ENCODE measurements at regions not wholly inside any gene's neighbourhood (a gene's known extent, or its start where the extent isn't known, plus 50 kb on each side); places are given as distances from the start of the nearest gene placed in this dataset.
"Not testable (repeated sequence)": the region's sequence is repeated elsewhere in the genome, so short reads cannot be mapped to it uniquely, and the experiment has no call there.

DNA sequence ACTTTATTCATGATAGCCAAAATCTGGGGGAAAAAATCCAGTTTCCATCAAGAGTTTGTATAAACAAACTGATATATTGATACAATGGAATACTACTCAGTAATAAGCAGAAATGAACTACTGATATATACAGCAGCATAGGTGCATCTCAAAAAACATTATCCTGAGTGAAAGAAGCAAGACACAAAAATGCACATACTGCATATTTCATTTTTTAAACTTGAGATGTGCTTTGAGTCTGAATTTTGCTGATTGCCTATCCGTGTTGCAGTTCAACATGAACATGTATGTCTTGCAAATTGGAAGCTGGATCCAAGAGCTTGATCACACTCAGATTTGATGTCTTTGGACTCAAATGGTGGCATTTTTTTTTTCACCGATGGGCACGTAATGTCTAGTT, 132.4 kb downstream of the TSEN15 start:
- no peak for ATAC-seq (ENCODE audit: low read depth)
- CTCF ChIA-PET = no interaction called here
- no peak overlapping the region for H2AFZ ChIP-seq (replicated peaks; ENCODE audit: low read length, poor library complexity)
- H3K9me1 ChIP-seq (ENCODE audit: insufficient read depth, low read length) = no peaks in the 10 kb centered on the region
- no peak overlapping the region for H2AK5ac ChIP-seq (ENCODE audit: low read depth, low read length)
- H3K27ac ChIP-seq (ENCODE audit: insufficient read depth, low read length) = no peak overlapping the region
- BruUV-seq (replicated peaks) = no TSS peak
- H3K9me3 ChIP-seq (ENCODE audit: control insufficient read depth, insufficient read depth, low read length) = no peaks in the 10 kb centered on the region
- POLR2A ChIA-PET (ENCODE audit: unreplicated experiment) = no interaction called here
- H3K23ac ChIP-seq (ENCODE audit: low read depth, low read length) = no peak overlapping the region
- H3K14ac ChIP-seq (replicated peaks; ENCODE audit: low read depth, low read length) = no peak overlapping the region
- H2BK15ac ChIP-seq (ENCODE audit: low read depth, low read length) = no peak overlapping the region
- no peaks in the 10 kb centered on the region for H3K4me1 ChIP-seq (ENCODE audit: control insufficient read depth, insufficient read depth, low read length)
- dilution Hi-C loops (cut with HindIII; ENCODE audit: low sequenced_read_pairs, unreplicated experiment) (no loop called here), in situ Hi-C loops (cut with MboI; ENCODE audit: low sequenced_read_pairs) (no loop called here), intact Hi-C loops (cut with micrococcal nuclease) (no loop called here)
- no peak overlapping the region for H2AK9ac ChIP-seq (replicated peaks; ENCODE audit: low read depth, low read length, poor library complexity)
- no peak overlapping the region for H2BK5ac ChIP-seq (ENCODE audit: low read depth, low read length, poor library complexity, severe bottlenecking)
- no peak overlapping the region for H2BK120ac ChIP-seq (ENCODE audit: low read depth, low read length)
- no peak overlapping the region for H4K91ac ChIP-seq (ENCODE audit: insufficient read depth, low read depth, low read length)
- no peak overlapping the region for H3K4ac ChIP-seq (ENCODE audit: low read depth, low read length)
- H3K4me3 ChIP-seq (ENCODE audit: insufficient read depth, low read depth, low read length) = no peak overlapping the region
- H3K18ac ChIP-seq (ENCODE audit: low read depth, low read length) = no peak overlapping the region
- H4K8ac ChIP-seq (ENCODE audit: low read depth in 2 of 2, low read length in 2 of 2) = no peak overlapping the region
- no CpG with 5 or more reads among the region's 3 CpGs for WGBS, 2 experiments (ENCODE audit: extremely low coverage in 2 of 2, insufficient read length in 1 of 2)
- H2BK20ac ChIP-seq (ENCODE audit: low read depth, low read length) = no peak overlapping the region
- H3K4me2 ChIP-seq (ENCODE audit: low read depth, low read length) = no peak overlapping the region
- H4K20me1 ChIP-seq (ENCODE audit: insufficient read depth, low read length) = no peaks in the 10 kb centered on the region
- H3K56ac ChIP-seq (ENCODE audit: extremely low read depth, insufficient read depth, low read length) = no peak overlapping the region
- H3K36me3 ChIP-seq (ENCODE audit: control insufficient read depth, insufficient read depth, low read length) = no peaks in the 10 kb centered on the region
- no peaks in the 10 kb centered on the region for H3K79me1 ChIP-seq (ENCODE audit: low read depth in 1 of 2, low read length in 2 of 2)
- DNase-seq = no peak
- peak; percentile 35; the same call in 1 of the 2 replicates for TF ChIP-seq MAFK (IDR thresholded peaks at IDR 0.05; ENCODE audit: low read depth, low read length)
- no peak for TF ChIP-seq RFX5 (IDR thresholded peaks at IDR 0.05; ENCODE audit: low read depth, low read length)
- H3K27me3 ChIP-seq (ENCODE audit: control insufficient read depth, insufficient read depth, low read length) = no peaks in the 10 kb centered on the region; the same call in 1 of the 2 replicates
- no peak overlapping the region for H3K9ac ChIP-seq (ENCODE audit: low read depth, low read length)
- H4K5ac ChIP-seq (ENCODE audit: low read depth, low read length) = no peak overlapping the region

DNA sequence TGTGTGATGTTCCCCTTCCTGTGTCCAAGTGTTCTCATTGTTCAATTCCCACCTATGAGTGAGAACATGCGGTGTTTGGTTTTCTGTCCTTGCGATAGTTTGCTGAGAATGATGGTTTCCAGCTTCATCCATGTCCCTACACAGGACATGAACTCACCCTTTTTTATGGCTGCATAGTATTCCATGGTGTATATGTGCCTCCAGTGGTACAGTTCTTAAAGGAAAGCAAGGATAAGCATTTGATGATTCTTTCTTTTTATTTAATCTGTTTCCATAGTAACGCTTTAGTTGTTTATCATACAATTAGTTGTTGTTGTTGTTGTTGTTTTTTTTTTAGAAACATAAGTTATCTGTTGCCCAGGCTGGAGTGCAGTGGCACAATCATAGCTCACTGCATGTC, 133.1 kb downstream of the TSEN15 start:
- H3K27me3 ChIP-seq (ENCODE audit: control insufficient read depth, insufficient read depth, low read length); H3K79me1 ChIP-seq (ENCODE audit: low read depth in 1 of 2, low read length in 2 of 2); H2AK9ac ChIP-seq (replicated peaks; ENCODE audit: low read depth, low read length, poor library complexity); in situ Hi-C loops (cut with MboI; ENCODE audit: low sequenced_read_pairs); H4K5ac ChIP-seq (ENCODE audit: low read depth, low read length); H3K4ac ChIP-seq (ENCODE audit: low read depth, low read length); H3K9ac ChIP-seq (ENCODE audit: low read depth, low read length); H2BK120ac ChIP-seq (ENCODE audit: low read depth, low read length); H3K18ac ChIP-seq (ENCODE audit: low read depth, low read length); H2BK5ac ChIP-seq (ENCODE audit: low read depth, low read length, poor library complexity, severe bottlenecking); H2AK5ac ChIP-seq (ENCODE audit: low read depth, low read length); H3K56ac ChIP-seq (ENCODE audit: extremely low read depth, insufficient read depth, low read length); H2BK20ac ChIP-seq (ENCODE audit: low read depth, low read length); ATAC-seq (ENCODE audit: low read depth); H3K27ac ChIP-seq (ENCODE audit: insufficient read depth, low read length); H3K9me3 ChIP-seq (ENCODE audit: control insufficient read depth, insufficient read depth, low read length); H3K4me1 ChIP-seq (ENCODE audit: control insufficient read depth, insufficient read depth, low read length); H3K9me1 ChIP-seq (ENCODE audit: insufficient read depth, low read length); H3K4me3 ChIP-seq (ENCODE audit: insufficient read depth, low read depth, low read length); H3K36me3 ChIP-seq (ENCODE audit: control insufficient read depth, insufficient read depth, low read length); H4K8ac ChIP-seq (ENCODE audit: low read depth in 2 of 2, low read length in 2 of 2); H2AFZ ChIP-seq (replicated peaks; ENCODE audit: low read length, poor library complexity); H4K91ac ChIP-seq (ENCODE audit: insufficient read depth, low read depth, low read length); H3K23ac ChIP-seq (ENCODE audit: low read depth, low read length); CTCF ChIA-PET; dilution Hi-C loops (cut with HindIII; ENCODE audit: low sequenced_read_pairs, unreplicated experiment); POLR2A ChIA-PET (ENCODE audit: unreplicated experiment); intact Hi-C loops (cut with micrococcal nuclease); H3K4me2 ChIP-seq (ENCODE audit: low read depth, low read length); H3K14ac ChIP-seq (replicated peaks; ENCODE audit: low read depth, low read length); BruUV-seq (replicated peaks); H4K20me1 ChIP-seq (ENCODE audit: insufficient read depth, low read length); H2BK15ac ChIP-seq (ENCODE audit: low read depth, low read length); DNase-seq: not testable (repeated sequence)
- no CpG with 5 or more reads among the region's 3 CpGs for WGBS, 2 experiments (ENCODE audit: extremely low coverage in 2 of 2, insufficient read length in 1 of 2)
